CD4-positive, alpha-beta T cell (primary cell): ENCODE measurements at regions not wholly inside any gene's neighbourhood (a gene's known extent, or its start where the extent isn't known, plus 50 kb on each side); places are given as distances from the start of the nearest gene placed in this dataset.
"Not testable (repeated sequence)": the region's sequence is repeated elsewhere in the genome, so short reads cannot be mapped to it uniquely, and the experiment has no call there.

Source experiments
- ATAC-seq: fragments of 200-7000 bp; cut with Tn5 transposase; one replicate; pipeline ENCODE4 v1.10.0; 2022; ENCODE audit warnings: mild to moderate bottlenecking; ENCODE audit not compliant: poor library complexity
- CTCF ChIA-PET: fragments of 350-600 bp; sonication (Branson Sonifier 250); formaldehyde crosslinking; loops from one replicate; lab custom pipeline; 2021; ENCODE audit warnings: antibody characterized with exemption, inconsistent platforms; lab: Charles Lee
- POLR2A ChIA-PET: fragments of 350-600 bp; sonication (Branson Sonifier 250); formaldehyde crosslinking; loops from one replicate; lab custom pipeline; 2021; ENCODE audit warnings: antibody characterized with exemption, inconsistent platforms; lab: Charles Lee
- DNase-seq, 14 experiments: peaks; one replicate each; pipeline ENCODE4 v3.0.0-alpha.2; 2013 to 2020; ENCODE audit warnings: mixed read lengths in 2 of 14
- H3K27ac ChIP-seq, 2 donors: one replicate each; pipeline versions ENCODE4 v1.5.1 to v1.7.0; 2013; ENCODE audit warnings: low read length in 2 of 2, low read depth in 1 of 2, mild to moderate bottlenecking in 1 of 2
- H3K27me3 ChIP-seq, 2 experiments: 1 replicate in 1 of 2; 2 replicates in 1 of 2; pipeline versions ENCODE4 v1.6.1 to v1.7.0; 2013; ENCODE audit warnings: low read length in 2 of 2, control low read depth in 1 of 2, mild to moderate bottlenecking in 1 of 2, moderate library complexity in 1 of 2; ENCODE audit not compliant: insufficient read depth in 2 of 2, control insufficient read depth in 1 of 2
- H3K36me3 ChIP-seq: one replicate; pipeline ENCODE4 v1.6.1; 2013; ENCODE audit warnings: low read length, control low read depth; ENCODE audit not compliant: insufficient read depth
- H3K4me1 ChIP-seq: one replicate; pipeline ENCODE4 v1.6.1; 2013; ENCODE audit warnings: low read length, control low read depth; ENCODE audit not compliant: insufficient read depth
- H3K4me3 ChIP-seq: one replicate; pipeline ENCODE4 v1.5.1; 2013; ENCODE audit warnings: mild to moderate bottlenecking, low read length, moderate library complexity
- H3K9me3 ChIP-seq, 2 experiments: 1 replicate in 1 of 2; 2 replicates in 1 of 2; pipeline versions ENCODE4 v1.6.1 to v1.7.0; 2013; ENCODE audit warnings: low read length in 2 of 2, mild to moderate bottlenecking in 2 of 2, control low read depth in 1 of 2, moderate library complexity in 1 of 2; ENCODE audit not compliant: control insufficient read depth in 1 of 2, insufficient read depth in 1 of 2
- H3K27ac Mint-ChIP-seq: one replicate; pipeline ENCODE4 v1.8.0; 2020; ENCODE audit warnings: mixed read lengths
- H3K27me3 Mint-ChIP-seq: one replicate; pipeline ENCODE4 v1.8.0; 2021; ENCODE audit warnings: mixed read lengths
- H3K36me3 Mint-ChIP-seq: one replicate; pipeline ENCODE4 v1.8.0; 2021; ENCODE audit warnings: low read depth, mixed read lengths
- H3K4me1 Mint-ChIP-seq: one replicate; pipeline ENCODE4 v1.8.0; 2021; ENCODE audit warnings: low read depth, mixed read lengths
- H3K4me3 Mint-ChIP-seq: one replicate; pipeline ENCODE4 v1.8.0; 2020; ENCODE audit warnings: mild to moderate bottlenecking, mixed read lengths
- H3K9me3 Mint-ChIP-seq: one replicate; pipeline ENCODE4 v1.8.0; 2020; ENCODE audit warnings: mixed read lengths
- intact Hi-C, 2 experiments: fragments of 100-400 bp; cut with DNase I in 1 of 2; cut with micrococcal nuclease in 1 of 2; formaldehyde crosslinking; loops; one replicate each; pipeline versions ENCODE4 v1.15.1 to v1.9.0; 2023 to 2025; cut with DNase I, micrococcal nuclease
- TF ChIP-seq, protein P1 (sequence below): fragments of 200-600 bp; IDR thresholded peaks from one replicate; pipeline ENCODE4 v1.8.0; 2022; ENCODE audit warnings: antibody characterized with exemption, mild to moderate bottlenecking

DNA sequence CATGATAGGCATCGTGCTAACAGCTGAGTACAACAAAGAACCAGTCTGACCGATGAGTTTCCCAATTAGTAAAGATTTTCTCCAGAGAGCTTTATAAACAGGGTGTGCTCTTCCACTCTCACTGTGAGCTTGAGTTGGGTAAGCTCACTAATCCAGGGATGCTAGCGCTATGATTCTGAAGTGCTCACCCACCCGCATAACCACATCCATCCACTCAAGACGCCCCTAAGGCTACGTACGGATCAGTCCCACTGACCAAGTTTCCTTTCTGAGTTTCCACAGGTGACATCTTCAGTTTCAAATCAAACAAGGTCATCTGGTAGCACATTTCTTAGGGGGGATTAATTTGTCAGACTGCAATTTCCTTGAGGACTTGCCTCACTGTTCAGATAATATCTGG, 141.1 kb upstream of the ABI3BP start:
- peaks cover 2% of the 10 kb centered on the region for H3K9me3 Mint-ChIP-seq
- POLR2A ChIA-PET: no interaction called here
- TF ChIP-seq, protein P1, sequence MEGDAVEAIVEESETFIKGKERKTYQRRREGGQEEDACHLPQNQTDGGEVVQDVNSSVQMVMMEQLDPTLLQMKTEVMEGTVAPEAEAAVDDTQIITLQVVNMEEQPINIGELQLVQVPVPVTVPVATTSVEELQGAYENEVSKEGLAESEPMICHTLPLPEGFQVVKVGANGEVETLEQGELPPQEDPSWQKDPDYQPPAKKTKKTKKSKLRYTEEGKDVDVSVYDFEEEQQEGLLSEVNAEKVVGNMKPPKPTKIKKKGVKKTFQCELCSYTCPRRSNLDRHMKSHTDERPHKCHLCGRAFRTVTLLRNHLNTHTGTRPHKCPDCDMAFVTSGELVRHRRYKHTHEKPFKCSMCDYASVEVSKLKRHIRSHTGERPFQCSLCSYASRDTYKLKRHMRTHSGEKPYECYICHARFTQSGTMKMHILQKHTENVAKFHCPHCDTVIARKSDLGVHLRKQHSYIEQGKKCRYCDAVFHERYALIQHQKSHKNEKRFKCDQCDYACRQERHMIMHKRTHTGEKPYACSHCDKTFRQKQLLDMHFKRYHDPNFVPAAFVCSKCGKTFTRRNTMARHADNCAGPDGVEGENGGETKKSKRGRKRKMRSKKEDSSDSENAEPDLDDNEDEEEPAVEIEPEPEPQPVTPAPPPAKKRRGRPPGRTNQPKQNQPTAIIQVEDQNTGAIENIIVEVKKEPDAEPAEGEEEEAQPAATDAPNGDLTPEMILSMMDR: no peak
- H3K27me3 Mint-ChIP-seq: no peaks in the 10 kb centered on the region
- no peak overlapping the region for H3K4me3 ChIP-seq
- H3K4me1 Mint-ChIP-seq: no peaks in the 10 kb centered on the region
- no peaks in the 10 kb centered on the region for H3K27me3 ChIP-seq
- ATAC-seq (no peak), DNase-seq (no peak)
- no peak overlapping the region for H3K4me3 Mint-ChIP-seq
- no peak overlapping the region for H3K27ac Mint-ChIP-seq
- H3K4me1 ChIP-seq: no peaks in the 10 kb centered on the region
- H3K27ac ChIP-seq: no peak overlapping the region
- CTCF ChIA-PET: no interaction called here
- H3K36me3 Mint-ChIP-seq: no peaks in the 10 kb centered on the region
- intact Hi-C loops: no loop called here
- no peaks in the 10 kb centered on the region for H3K9me3 ChIP-seq
- H3K36me3 ChIP-seq: no peaks in the 10 kb centered on the region

GRCh38 chr3:101133652-101134051, 140.4 kb upstream of the ABI3BP start:
- Mint-ChIP-seq H3K9me3 (peaks cover 2% of the 10 kb centered on the region), H3K4me1 (no peaks in the 10 kb centered on the region), H3K36me3 (no peaks in the 10 kb centered on the region), H3K27ac (no peak overlapping the region), H3K4me3 (no peak overlapping the region), H3K27me3 (no peaks in the 10 kb centered on the region)
- Histone ChIP-seq H3K36me3 (no peaks in the 10 kb centered on the region), H3K9me3 (no peaks in the 10 kb centered on the region), H3K4me1 (no peaks in the 10 kb centered on the region), H3K27me3 (no peaks in the 10 kb centered on the region), H3K27ac (no peak overlapping the region), H3K4me3 (no peak overlapping the region)
- DNase-seq (peak in 1 of 14 experiments; percentile 4), ATAC-seq (no peak)
- intact Hi-C loops: no loop called here
- ChIA-PET POLR2A (no interaction called here), CTCF (no interaction called here)
- TF ChIP-seq, protein P1: no peak

DNA sequence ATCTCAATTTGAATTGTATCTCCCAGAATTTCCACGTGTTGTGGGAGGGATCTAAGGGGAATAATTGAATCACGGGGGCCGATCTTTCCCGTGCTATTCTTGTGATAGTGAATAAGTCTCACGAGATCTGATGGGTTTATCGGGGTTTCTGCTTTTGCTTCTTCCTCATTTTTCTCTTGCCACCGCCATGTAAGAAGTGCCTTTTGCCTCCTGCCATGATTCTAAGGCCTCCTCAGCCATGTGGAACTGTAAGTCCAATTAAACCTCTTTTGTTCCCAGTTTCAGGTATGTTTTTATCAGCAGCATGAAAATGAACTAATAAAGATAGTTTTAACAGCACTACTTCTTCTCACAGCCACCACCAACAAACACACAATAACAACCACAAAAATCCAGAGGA, 140.0 kb upstream of the ABI3BP start:
- DNase-seq, POLR2A ChIA-PET, H3K4me1 ChIP-seq, H3K9me3 Mint-ChIP-seq, H3K27me3 ChIP-seq, ATAC-seq, CTCF ChIA-PET, H3K4me3 Mint-ChIP-seq, H3K27me3 Mint-ChIP-seq, H3K36me3 ChIP-seq, H3K9me3 ChIP-seq, H3K27ac ChIP-seq, H3K4me3 ChIP-seq, intact Hi-C loops, H3K27ac Mint-ChIP-seq, H3K36me3 Mint-ChIP-seq, H3K4me1 Mint-ChIP-seq: not testable (repeated sequence)

DNA sequence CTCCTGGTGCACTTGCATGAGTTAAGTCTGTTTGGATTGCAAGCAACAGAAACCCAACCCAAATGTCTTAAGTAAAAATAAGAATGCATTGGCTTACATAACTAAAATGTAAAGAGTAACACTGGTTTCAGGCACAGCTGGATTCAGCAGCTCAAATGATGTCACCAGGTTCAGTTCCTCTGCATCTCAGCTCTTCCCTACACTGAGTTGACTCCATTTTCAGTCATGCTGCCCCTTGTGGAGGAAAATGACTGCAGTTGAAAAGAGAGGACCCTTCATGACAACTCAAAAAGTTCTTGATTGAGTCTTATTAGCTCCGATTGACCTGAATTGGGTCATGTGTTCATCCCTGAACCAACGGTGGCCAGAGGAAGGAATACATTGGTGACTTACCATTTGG, 138.5 kb upstream of the ABI3BP start:
- ChIA-PET POLR2A (no interaction called here), CTCF (no interaction called here)
- H3K4me1 ChIP-seq: no peaks in the 10 kb centered on the region
- H3K4me1 Mint-ChIP-seq: no peaks in the 10 kb centered on the region
- no peak overlapping the region for H3K27ac Mint-ChIP-seq
- DNase-seq (no peak), ATAC-seq (no peak)
- TF ChIP-seq, protein P1: no peak
- no peaks in the 10 kb centered on the region for H3K9me3 ChIP-seq
- H3K36me3 Mint-ChIP-seq: no peaks in the 10 kb centered on the region
- H3K4me3 Mint-ChIP-seq: no peak overlapping the region
- intact Hi-C loops: no loop called here
- peaks cover 2% of the 10 kb centered on the region for H3K9me3 Mint-ChIP-seq
- H3K27me3 ChIP-seq: peaks cover 0 to 4% of the 10 kb centered on the region in 2 experiments
- H3K36me3 ChIP-seq: no peaks in the 10 kb centered on the region
- peaks cover 6% of the 10 kb centered on the region for H3K27me3 Mint-ChIP-seq
- no peak overlapping the region for H3K27ac ChIP-seq
- no peak overlapping the region for H3K4me3 ChIP-seq
